Activated CD8-positive, alpha-beta memory T cell treated with anti-CD3 and anti-CD28 coated beads for 36 hours (primary cell): ENCODE measurements at regions not wholly inside any gene's neighbourhood (a gene's known extent, or its start where the extent isn't known, plus 50 kb on each side); places are given as distances from the start of the nearest gene placed in this dataset.

Experiments used
- CTCF ChIA-PET: fragments of 350-600 bp; sonication (Branson Sonifier 250); formaldehyde crosslinking; loops from one replicate; lab custom pipeline; 2021; ENCODE audit warnings: antibody characterized with exemption; lab: Charles Lee
- POLR2A ChIA-PET: fragments of 350-600 bp; sonication (Branson Sonifier 250); formaldehyde crosslinking; loops from one replicate; lab custom pipeline; 2021; ENCODE audit warnings: antibody characterized with exemption; lab: Charles Lee

GRCh38 chr14:41146391-41146790, 460.3 kb upstream of the LRFN5 start:
- ChIA-PET POLR2A (no interaction called here), CTCF (no interaction called here)

DNA sequence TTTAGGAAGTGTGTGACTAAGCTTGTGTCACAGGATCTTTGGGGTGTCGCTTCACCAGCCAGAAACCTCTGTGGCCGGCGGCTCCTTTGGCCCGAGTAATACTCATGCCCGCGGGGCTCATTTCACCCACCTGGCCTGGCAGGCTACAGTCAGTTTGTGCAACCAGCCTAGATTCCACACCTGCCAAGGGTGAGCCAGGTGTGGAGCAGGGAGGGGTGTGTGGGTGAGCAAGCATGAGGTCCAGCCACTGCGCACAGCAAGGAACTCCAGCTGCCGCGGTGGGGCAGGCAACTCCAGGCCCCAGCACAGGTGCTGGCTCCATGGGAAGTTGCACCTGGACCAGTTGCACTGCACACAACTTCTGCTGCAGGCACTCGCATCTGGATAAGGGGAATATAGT, 462.3 kb upstream of the LRFN5 start:
- POLR2A ChIA-PET, result no interaction called here
- CTCF ChIA-PET, result interaction anchor here (0.8 kb wide), 1 partner anchor 16 kb away, joined by 3 read pairs; no protein-coding TSS in a partner anchor

DNA sequence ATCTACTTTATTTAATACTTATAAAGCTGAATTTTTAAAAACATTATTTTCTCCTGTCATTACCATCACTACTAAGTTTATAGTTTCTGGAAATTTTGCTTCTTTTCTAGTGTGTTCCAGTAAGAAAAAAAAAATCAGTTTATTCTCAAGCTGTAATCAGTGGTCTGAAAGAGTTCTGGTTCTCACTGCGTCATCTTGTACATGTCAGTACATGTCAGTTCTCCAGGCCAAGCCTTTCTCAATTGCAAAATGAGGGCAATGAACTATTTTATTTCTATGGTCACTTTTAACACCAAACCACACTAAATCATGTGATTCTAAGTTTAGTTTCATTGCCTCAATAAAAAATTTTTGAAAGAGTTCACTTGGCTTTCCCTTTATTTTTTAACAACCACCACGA, 468.9 kb upstream of the LRFN5 start:
- CTCF ChIA-PET, result no interaction called here
- POLR2A ChIA-PET, result no interaction called here

DNA sequence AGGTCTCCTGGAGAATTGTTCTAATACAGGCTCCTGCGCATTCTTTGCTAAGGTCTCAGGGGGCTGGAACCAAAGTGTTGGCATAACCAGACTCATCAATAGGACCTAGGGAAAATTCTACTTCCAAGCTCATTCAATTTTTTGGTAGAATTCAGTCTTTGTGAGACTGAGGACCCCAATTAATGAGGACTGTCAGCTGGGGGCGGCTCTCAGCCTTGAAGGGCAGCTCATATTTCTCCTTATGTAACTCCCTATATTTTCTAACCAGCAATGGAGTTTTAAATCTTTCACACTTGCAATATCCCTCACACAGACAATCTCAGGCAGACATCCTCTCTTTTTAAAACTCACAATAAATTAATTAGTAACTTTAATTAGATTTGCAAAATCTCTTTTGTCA, 476.4 kb upstream of the LRFN5 start:
- CTCF ChIA-PET, result no interaction called here
- POLR2A ChIA-PET, result no interaction called here

- CTCF ChIA-PET, result no interaction called here
- POLR2A ChIA-PET, result no interaction called here
These were observed 486.3 kb upstream of the LRFN5 start for GRCh38 chr14:41120402-41120801.

DNA sequence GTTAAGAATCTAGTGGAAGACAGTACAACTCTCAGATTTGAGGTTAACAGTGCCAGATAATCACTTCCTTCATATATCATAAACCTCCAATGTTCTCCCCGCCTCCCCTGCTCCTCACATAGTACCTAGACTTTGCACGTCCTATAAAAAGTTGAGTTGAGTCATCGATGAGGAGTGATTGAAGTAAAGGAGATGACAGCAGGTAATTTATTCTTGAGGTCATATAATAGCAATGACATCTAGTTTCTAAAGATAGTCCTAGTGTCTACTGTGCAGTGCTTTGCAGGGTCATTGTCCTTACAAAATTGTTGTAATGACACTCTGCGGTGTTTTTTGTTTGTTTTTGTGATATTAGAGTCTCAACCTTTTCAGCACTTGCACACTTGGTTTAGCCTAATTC, 510.5 kb upstream of the LRFN5 start:
- POLR2A ChIA-PET, result no interaction called here
- CTCF ChIA-PET, result no interaction called here

DNA sequence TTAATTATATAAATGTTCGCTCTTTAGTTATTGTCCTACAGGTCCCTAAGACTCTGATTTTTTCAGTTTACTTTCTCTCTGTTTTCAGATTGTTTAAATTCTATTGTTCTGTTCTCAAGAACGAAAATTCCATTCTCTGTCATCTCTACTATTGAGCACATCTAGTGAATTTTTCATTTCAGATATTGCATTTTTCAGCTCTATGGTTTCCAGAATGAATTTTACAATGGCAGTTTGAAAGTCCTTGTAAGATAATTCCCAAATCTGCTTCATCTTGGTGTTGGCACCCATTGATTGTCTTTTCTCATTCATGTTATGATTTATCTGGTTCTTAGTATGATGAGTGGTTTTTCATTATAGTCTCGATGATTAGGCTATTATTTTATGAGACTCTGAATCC, 519.6 kb upstream of the LRFN5 start:
- CTCF ChIA-PET, result no interaction called here
- POLR2A ChIA-PET, result no interaction called here

GRCh38 chr14:41073544-41073943, 533.1 kb upstream of the LRFN5 start:
- ChIA-PET POLR2A (no interaction called here), CTCF (no interaction called here)

GRCh38 chr14:41072776-41073175, 533.9 kb upstream of the LRFN5 start:
- CTCF ChIA-PET, result no interaction called here
- POLR2A ChIA-PET, result no interaction called here

GRCh38 chr14:41071351-41071750, 535.3 kb upstream of the LRFN5 start:
- ChIA-PET POLR2A (no interaction called here), CTCF (no interaction called here)

GRCh38 chr14:41062826-41063225, 543.9 kb upstream of the LRFN5 start:
- CTCF ChIA-PET, result no interaction called here
- POLR2A ChIA-PET, result no interaction called here

DNA sequence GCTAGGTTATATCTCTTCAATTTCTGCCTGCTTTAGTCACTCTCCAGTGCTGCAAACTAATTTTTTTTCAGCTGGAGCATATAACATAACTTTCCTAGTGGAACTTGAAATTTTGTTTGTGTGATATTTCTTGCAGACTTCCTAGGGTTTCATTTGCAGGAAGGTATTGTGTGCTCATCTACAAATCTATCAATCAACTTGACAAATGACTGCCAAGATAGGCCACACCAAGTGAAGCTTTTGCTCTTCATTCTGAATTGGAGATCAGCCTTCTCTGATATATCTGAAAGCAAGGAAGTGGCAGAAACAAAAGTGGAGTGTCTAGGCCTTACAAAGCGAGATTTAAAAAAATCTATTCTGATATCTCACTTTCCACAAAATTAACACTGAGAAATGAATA, 551.1 kb upstream of the LRFN5 start:
- CTCF ChIA-PET, result no interaction called here

GRCh38 chr14:41051801-41052200, 554.9 kb upstream of the LRFN5 start:
- CTCF ChIA-PET, result no interaction called here
- POLR2A ChIA-PET, result no interaction called here

More for the DNA sequence above, 551.1 kb upstream of the LRFN5 start:
- POLR2A ChIA-PET, result no interaction called here

DNA sequence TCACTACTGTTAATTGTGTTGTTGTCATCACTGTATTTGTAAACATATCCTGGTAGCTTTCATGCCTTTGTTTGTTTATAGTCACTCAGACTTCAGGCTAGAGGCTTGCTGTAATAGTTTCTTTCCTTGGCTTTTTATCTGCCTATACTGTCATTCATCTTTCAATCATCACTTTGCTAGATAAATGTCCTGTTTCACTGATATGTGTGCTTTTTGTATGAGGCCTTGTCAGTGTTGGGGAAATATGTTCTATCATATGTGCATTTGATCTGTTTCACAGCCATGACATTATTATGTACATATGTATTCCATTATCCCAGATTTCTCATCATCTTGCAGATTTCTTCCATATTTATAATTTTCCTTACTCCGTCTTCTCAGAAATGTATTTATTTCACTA, 558.9 kb upstream of the LRFN5 start:
- POLR2A ChIA-PET, result no interaction called here

GRCh38 chr14:41037388-41037787, 569.3 kb upstream of the LRFN5 start:
- ChIA-PET CTCF (no interaction called here), POLR2A (no interaction called here)

More for the DNA sequence above, 558.9 kb upstream of the LRFN5 start:
- CTCF ChIA-PET, result no interaction called here

- ChIA-PET CTCF (no interaction called here), POLR2A (no interaction called here)
These were observed 571.7 kb upstream of the LRFN5 start for GRCh38 chr14:41034969-41035368.

DNA sequence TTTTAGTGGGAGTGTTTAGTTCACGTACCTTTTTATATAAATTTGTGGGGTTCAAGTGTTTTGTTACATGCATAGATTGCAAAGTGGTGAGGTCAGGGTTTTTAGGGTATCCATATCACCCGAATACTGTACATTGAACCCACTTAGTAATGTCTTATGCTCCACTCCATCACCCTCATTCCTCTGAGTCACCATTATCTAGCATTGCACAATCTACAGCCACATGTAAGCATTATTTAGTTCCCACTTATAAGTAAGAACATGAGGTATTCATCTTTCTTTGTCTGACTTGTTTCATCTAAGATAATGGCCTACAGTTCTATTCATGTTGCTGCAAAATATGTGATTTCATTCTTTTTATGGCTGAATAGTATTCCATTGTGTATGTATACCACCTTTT, 583.7 kb upstream of the LRFN5 start:
- CTCF ChIA-PET, result no interaction called here
- POLR2A ChIA-PET, result no interaction called here

GRCh38 chr14:41016213-41016612, 590.5 kb upstream of the LRFN5 start:
- ChIA-PET CTCF (no interaction called here), POLR2A (no interaction called here)

DNA sequence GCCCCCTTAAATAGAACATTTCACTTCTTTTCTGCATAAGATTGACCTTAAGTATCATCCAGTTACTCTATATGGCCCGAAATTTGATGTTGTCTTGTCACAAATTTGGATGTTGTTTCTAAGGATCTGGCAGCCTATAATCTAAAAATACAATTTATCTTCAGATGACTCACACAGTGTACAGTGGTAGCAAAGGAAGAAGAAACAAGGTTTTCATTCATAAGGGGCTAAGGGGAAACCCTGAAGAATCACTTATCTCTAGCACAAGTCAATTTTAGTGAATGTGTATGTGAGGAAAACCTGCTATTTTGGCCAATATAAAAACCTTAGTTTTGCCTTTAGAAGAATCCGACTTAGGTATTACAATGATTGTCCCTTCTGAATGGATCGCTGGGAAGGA, 606.3 kb upstream of the LRFN5 start:
- ChIA-PET CTCF (no interaction called here), POLR2A (no interaction called here)

DNA sequence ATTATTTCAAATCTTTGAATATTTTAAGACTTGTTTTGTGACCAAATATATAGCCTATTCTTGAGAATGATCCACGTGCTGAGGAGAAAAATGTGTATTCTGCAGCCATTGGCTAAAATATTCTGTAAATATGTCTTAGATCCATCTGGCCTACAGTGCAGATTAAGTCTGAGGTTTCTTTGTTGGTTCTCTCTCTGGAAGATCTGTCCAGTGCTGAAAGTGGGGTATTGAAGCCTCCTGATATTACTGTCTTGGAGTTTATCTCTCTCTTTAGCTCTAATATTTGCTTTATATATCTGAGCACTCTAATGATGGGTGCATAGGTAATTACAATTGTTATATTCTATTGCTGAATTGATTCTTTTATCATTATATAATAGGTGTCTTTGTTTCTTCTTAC, 617.4 kb upstream of the LRFN5 start:
- CTCF ChIA-PET, result no interaction called here
- POLR2A ChIA-PET, result no interaction called here

DNA sequence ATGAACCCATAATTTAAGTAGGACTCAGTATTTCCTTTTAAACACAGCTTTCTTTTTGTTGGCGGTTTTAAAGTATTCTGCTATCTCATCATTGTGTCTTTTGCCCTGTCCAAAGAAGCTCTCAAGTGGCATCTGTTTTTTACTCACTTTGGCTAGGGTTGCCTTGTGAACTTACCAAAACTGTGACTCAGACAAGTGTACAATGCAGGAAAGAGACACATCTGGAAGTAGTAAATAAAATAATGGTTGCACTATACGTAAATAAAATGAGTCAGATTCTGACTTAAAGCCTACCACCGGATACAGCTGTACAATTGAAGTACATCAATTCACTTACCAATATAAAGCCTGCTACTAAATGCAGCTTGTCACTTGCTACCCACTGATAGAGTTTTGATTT, 619.2 kb upstream of the LRFN5 start:
- ChIA-PET POLR2A (no interaction called here), CTCF (no interaction called here)

DNA sequence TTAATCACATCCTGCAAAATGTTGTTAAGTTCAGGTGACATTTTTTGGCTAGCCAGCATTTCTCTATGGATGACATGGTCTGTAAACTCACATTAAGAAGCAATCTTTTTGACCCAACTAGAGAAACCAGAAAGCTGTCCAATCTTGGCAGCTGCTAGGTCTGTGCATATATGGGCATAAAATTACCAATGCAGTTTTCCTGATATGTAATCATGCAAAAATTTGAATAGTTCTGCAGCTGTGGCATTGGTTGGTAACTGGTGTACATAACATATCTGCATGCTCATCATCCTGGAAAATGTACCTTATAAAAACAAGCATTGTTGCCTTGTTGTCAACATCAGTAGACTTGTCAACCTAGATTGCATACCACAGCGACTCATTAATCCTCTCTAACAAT, 620.0 kb upstream of the LRFN5 start:
- CTCF ChIA-PET, result no interaction called here
- POLR2A ChIA-PET, result no interaction called here

GRCh38 chr14:40985584-40985983, 621.1 kb upstream of the LRFN5 start:
- ChIA-PET CTCF (no interaction called here), POLR2A (no interaction called here)
